MCF 10A (cell line): ENCODE measurements at regions not wholly inside any gene's neighbourhood (a gene's known extent, or its start where the extent isn't known, plus 50 kb on each side); places are given as distances from the start of the nearest gene placed in this dataset.

Experiments
- BruUV-seq: library from RNA; stranded (reverse); fragments of 400-500 nt; replicated peaks from 2 replicates; lab custom pipeline; 2021; lab: Mats Ljungman, UMichigan
- CTCF ChIA-PET: fragments of 300-600 bp; sonication (Branson Sonifier 250); formaldehyde crosslinking; extraction: SDS; loops from one replicate; lab custom pipeline; 2021; ENCODE audit warnings: antibody characterized with exemption, inconsistent platforms; lab: Yijun Ruan, JAX
- POLR2A ChIA-PET: fragments of 300-600, 350-650 bp; sonication (Branson Sonifier 250); formaldehyde crosslinking; extraction: SDS; loops from one replicate; lab custom pipeline; 2020; ENCODE audit warnings: antibody characterized with exemption, inconsistent platforms; lab: Yijun Ruan, JAX
- DNase-seq: peaks from one replicate; pipeline ENCODE4 v3.0.0-alpha.2; 2018; ENCODE audit not compliant: unreplicated experiment
- H3K27ac Mint-ChIP-seq: one replicate; pipeline ENCODE4 v1.8.0; 2022; ENCODE audit warnings: mild to moderate bottlenecking, low read depth, mixed read lengths; ENCODE audit not compliant: unreplicated experiment
- H3K27me3 Mint-ChIP-seq: one replicate; pipeline ENCODE4 v1.8.0; 2022; ENCODE audit warnings: mixed read lengths; ENCODE audit not compliant: insufficient read depth, unreplicated experiment
- H3K36me3 Mint-ChIP-seq: one replicate; pipeline ENCODE4 v1.8.0; 2022; ENCODE audit warnings: mild to moderate bottlenecking, moderate library complexity, mixed read lengths; ENCODE audit not compliant: insufficient read depth, unreplicated experiment
- H3K4me1 Mint-ChIP-seq: one replicate; pipeline ENCODE4 v1.8.0; 2022; ENCODE audit warnings: mixed read lengths; ENCODE audit not compliant: insufficient read depth, unreplicated experiment
- H3K4me3 Mint-ChIP-seq: one replicate; pipeline ENCODE4 v1.8.0; 2022; ENCODE audit warnings: mild to moderate bottlenecking, moderate library complexity, mixed read lengths; ENCODE audit not compliant: unreplicated experiment
- H3K9me3 Mint-ChIP-seq: one replicate; pipeline ENCODE4 v1.8.0; 2022; ENCODE audit warnings: mixed read lengths; ENCODE audit not compliant: unreplicated experiment
- intact Hi-C: fragments of 100-400 bp; cut with micrococcal nuclease; formaldehyde crosslinking; loops from 2 replicates; pipeline ENCODE4 v1.14.1; 2022
- TF ChIP-seq, protein P1 (sequence below): fragments of 200-600 bp; IDR thresholded peaks from one replicate; pipeline ENCODE4 v1.8.0; 2022; ENCODE audit warnings: antibody characterized with exemption, mild to moderate bottlenecking; ENCODE audit not compliant: unreplicated experiment

DNA sequence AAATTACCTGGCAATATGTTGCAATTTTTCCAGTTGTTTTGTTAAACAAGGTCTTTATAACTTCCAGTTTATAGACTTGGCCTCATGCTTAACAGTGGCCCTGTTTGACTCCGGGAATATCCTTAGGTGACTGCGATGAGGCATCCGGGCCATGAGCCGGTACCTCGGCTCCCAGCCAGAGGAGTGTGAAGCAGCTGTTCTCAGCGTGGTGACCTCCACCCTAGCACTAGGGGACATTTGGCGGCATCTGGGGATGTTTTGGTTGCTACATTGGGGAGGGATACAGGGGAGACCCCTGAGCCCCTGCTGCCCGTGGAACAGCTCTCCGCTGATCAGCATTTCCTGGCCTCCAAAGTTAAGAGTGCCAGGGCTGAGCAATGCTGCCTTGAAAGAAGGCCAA lies 533.4 kb downstream of the IRX1 start:
- CTCF ChIA-PET = no interaction called here

DNA sequence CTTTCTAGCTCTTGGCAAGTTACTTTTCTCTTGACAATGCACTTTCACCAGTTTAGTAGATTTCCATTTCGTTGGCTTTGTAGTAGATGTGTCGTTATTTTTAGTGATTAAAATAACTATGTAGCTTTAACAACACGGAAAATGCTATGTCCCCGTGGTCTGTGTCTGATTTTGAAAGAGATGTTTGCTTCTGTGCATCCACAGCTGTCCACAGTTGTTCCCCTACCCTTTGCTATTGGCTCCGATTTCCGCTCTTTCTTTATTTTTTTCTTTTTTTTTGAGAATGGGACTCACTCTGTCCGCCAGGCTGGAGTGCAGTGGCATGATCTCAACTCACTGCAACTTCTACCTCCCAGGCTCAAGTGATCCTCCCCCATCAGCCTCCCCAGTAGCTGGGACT lies 533.9 kb downstream of the IRX1 start:
- CTCF ChIA-PET = no interaction called here
- Mint-ChIP-seq H3K4me3 (no peak overlapping the region), H3K36me3 (no peaks in the 10 kb centered on the region), H3K27me3 (no peaks in the 10 kb centered on the region), H3K27ac (no peak overlapping the region), H3K9me3 (peaks cover 24% of the 10 kb centered on the region), H3K4me1 (no peaks in the 10 kb centered on the region)
- POLR2A ChIA-PET = no interaction called here
- DNase-seq = no peak
- BruUV-seq = no TSS peak
- TF ChIP-seq, protein P1, sequence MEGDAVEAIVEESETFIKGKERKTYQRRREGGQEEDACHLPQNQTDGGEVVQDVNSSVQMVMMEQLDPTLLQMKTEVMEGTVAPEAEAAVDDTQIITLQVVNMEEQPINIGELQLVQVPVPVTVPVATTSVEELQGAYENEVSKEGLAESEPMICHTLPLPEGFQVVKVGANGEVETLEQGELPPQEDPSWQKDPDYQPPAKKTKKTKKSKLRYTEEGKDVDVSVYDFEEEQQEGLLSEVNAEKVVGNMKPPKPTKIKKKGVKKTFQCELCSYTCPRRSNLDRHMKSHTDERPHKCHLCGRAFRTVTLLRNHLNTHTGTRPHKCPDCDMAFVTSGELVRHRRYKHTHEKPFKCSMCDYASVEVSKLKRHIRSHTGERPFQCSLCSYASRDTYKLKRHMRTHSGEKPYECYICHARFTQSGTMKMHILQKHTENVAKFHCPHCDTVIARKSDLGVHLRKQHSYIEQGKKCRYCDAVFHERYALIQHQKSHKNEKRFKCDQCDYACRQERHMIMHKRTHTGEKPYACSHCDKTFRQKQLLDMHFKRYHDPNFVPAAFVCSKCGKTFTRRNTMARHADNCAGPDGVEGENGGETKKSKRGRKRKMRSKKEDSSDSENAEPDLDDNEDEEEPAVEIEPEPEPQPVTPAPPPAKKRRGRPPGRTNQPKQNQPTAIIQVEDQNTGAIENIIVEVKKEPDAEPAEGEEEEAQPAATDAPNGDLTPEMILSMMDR = no peak
- intact Hi-C loops = no loop called here

More for the DNA sequence above, 533.4 kb downstream of the IRX1 start:
- POLR2A ChIA-PET = no interaction called here
- no peaks in the 10 kb centered on the region for H3K27me3 Mint-ChIP-seq
- no TSS peak for BruUV-seq
- intact Hi-C loops = no loop called here
- no peak overlapping the region for H3K27ac Mint-ChIP-seq
- no peak for DNase-seq
- no peak overlapping the region for H3K4me3 Mint-ChIP-seq
- TF ChIP-seq, protein P1 = no peak
- peaks cover 29% of the 10 kb centered on the region for H3K9me3 Mint-ChIP-seq
- no peaks in the 10 kb centered on the region for H3K4me1 Mint-ChIP-seq
- no peaks in the 10 kb centered on the region for H3K36me3 Mint-ChIP-seq

DNA sequence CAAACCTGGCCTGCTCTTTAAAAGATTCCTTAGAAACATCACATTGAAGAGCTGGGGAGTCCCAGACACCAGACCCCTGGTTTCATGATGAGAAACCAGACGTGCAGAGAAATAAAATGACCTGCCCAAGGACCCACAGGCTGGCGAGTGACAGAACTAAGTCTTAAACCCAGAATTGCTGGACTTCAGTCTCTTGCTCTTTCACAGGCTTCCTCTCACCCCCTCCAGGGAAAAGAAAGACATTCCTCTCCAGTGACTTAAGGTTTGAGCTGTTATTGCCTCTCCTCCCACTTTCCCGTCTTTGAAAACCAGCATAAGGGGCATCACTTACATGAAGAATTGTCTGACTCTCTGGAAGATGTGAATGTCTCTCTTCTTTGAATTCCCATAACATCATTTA lies 535.2 kb downstream of the IRX1 start:
- TF ChIP-seq, protein P1 = no peak
- Mint-ChIP-seq H3K27ac (no peak overlapping the region), H3K4me3 (no peak overlapping the region), H3K36me3 (no peaks in the 10 kb centered on the region), H3K4me1 (no peaks in the 10 kb centered on the region), H3K27me3 (no peaks in the 10 kb centered on the region), H3K9me3 (peaks cover 11% of the 10 kb centered on the region)
- ChIA-PET POLR2A (no interaction called here), CTCF (interaction anchor here (0.5 kb wide), 1 partner anchor 1154 kb away, joined by 3 read pairs; no protein-coding TSS in a partner anchor)
- intact Hi-C loops = no loop called here
- DNase-seq = no peak
- BruUV-seq = no TSS peak

DNA sequence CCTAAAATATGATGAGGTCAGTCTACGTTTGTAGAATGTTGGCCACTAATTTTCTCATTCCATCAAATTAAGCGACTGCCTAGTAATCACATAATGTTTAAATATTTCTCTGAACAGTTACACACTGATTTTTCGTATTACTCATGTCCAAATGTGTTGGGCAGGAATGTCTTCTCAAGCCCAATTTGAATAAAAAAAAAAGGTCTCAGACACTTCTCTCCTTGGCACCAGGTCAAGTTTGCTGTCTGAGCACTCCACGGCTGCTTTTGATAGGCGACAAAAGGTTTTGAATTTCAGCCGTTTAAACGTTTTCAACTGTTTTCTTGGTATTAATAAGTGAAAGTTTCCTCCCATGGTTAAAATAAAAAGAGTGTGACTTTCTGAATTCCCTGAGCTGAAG lies 542.1 kb downstream of the IRX1 start:
- no peak overlapping the region for H3K4me3 Mint-ChIP-seq
- CTCF ChIA-PET = interaction anchor here (0.8 kb wide), 1 partner anchor 17 kb away, joined by 4 read pairs; no protein-coding TSS in a partner anchor
- intact Hi-C loops = no loop called here
- H3K27ac Mint-ChIP-seq = no peak overlapping the region
- no peak for DNase-seq
- peaks cover 28% of the 10 kb centered on the region for H3K9me3 Mint-ChIP-seq
- TF ChIP-seq, protein P1 = no peak
- no peaks in the 10 kb centered on the region for H3K27me3 Mint-ChIP-seq
- POLR2A ChIA-PET = interaction anchor here (0.6 to 0.7 kb wide), 2 partner anchors 147 to 240 kb away, joined by 3 read pairs; no protein-coding TSS in a partner anchor
- H3K4me1 Mint-ChIP-seq = no peaks in the 10 kb centered on the region
- BruUV-seq = no TSS peak
- H3K36me3 Mint-ChIP-seq = no peaks in the 10 kb centered on the region
